ENCODE measurements at regions not wholly inside any gene's neighbourhood (a gene's known extent, or its start where the extent isn't known, plus 50 kb on each side); places are given as distances from the start of the nearest gene placed in this dataset.

DNA sequence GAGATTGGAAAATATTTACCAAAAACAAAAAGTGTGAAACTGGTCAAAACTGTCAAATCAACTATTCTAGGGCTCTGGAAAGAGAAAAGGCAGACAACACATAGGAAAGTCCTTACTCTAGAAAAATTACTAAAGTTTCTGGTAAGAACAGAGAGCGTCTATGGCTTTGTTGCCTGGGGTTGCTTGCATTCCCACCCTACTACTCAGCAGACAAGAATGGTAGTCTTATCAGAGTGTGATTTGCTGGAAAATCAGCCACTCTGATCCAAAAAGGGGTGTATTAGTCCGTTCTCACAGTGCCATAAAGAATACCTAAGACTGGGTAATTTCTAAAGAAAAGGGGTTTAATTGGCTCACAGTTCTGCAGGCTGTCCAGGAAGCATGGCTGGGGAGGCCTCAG lies 50.3 kb upstream of the CDH20 start:
- no peak for DNase-seq
